ENCODE measurements at regions not wholly inside any gene's neighbourhood (a gene's known extent, or its start where the extent isn't known, plus 50 kb on each side); places are given as distances from the start of the nearest gene placed in this dataset.

- TF ChIP-seq, protein P1, sequence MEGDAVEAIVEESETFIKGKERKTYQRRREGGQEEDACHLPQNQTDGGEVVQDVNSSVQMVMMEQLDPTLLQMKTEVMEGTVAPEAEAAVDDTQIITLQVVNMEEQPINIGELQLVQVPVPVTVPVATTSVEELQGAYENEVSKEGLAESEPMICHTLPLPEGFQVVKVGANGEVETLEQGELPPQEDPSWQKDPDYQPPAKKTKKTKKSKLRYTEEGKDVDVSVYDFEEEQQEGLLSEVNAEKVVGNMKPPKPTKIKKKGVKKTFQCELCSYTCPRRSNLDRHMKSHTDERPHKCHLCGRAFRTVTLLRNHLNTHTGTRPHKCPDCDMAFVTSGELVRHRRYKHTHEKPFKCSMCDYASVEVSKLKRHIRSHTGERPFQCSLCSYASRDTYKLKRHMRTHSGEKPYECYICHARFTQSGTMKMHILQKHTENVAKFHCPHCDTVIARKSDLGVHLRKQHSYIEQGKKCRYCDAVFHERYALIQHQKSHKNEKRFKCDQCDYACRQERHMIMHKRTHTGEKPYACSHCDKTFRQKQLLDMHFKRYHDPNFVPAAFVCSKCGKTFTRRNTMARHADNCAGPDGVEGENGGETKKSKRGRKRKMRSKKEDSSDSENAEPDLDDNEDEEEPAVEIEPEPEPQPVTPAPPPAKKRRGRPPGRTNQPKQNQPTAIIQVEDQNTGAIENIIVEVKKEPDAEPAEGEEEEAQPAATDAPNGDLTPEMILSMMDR (IDR thresholded peaks at IDR 0.05; ENCODE audit: control insufficient read depth, extremely low read depth, insufficient read depth), result no peak
- no peak for DNase-seq (ENCODE audit: low read depth)
Observed at GRCh38 chr6:164325168-164325567, 910.6 kb downstream of the QKI start.

DNA sequence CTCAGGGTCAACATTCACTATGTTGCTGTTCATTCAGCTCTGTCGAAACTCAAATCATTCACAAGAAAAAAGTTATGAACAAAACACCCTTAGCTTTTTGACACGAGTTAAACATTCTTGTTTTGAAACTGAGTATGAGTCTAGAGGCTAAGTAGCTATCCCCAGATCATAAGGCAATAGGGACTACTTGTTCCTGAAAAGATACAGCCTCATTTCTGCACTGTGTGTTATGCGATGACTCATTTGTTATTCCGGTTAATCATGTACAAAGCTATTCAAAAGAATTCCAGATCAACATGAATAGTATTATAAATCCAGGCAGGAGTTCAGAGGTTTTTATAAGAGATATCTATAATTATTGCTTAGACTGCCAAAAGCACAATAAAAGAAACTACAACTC is 908.0 kb downstream of the QKI start:
- TF ChIP-seq, protein P1 (IDR thresholded peaks at IDR 0.05; ENCODE audit: control insufficient read depth, extremely low read depth, insufficient read depth), result no peak
- DNase-seq (ENCODE audit: low read depth), result no peak
- no peak overlapping the region for H3K4me3 ChIP-seq (ENCODE audit: low read depth, low read length)

More at GRCh38 chr6:164325168-164325567, 910.6 kb downstream of the QKI start:
- H3K4me3 ChIP-seq (ENCODE audit: low read depth, low read length), result no peak overlapping the region

DNA sequence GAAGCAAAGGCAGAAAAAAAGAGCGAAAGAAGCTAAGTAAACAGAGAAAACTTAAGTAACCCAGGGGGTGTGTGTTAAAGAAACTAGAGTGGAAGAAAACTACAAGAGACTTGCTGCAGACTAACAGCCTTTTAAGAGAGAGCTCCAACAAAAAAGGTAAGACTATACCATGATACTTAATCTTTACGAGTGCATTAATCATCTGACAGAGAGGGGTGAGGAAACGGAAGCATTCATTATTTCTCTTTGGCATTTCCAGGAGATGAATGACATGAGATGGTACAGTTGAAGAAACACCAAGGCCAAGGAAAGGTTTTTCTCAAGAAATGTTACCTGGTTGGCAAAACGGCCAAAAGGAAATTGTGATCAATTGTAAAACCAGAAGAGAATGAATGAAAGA is 906.8 kb downstream of the QKI start:
- no peak overlapping the region for H3K4me3 ChIP-seq (ENCODE audit: low read depth, low read length)
- TF ChIP-seq, protein P1 (IDR thresholded peaks at IDR 0.05; ENCODE audit: control insufficient read depth, extremely low read depth, insufficient read depth), result no peak
- no peak for DNase-seq (ENCODE audit: low read depth)

GRCh38 chr6:164315376-164315775 is 900.9 kb downstream of the QKI start:
- no peak overlapping the region for H3K4me3 ChIP-seq (ENCODE audit: low read depth, low read length)
- DNase-seq (ENCODE audit: low read depth), result no peak
- TF ChIP-seq, protein P1 (IDR thresholded peaks at IDR 0.05; ENCODE audit: control insufficient read depth, extremely low read depth, insufficient read depth), result no peak

GRCh38 chr6:164308339-164308738 is 893.8 kb downstream of the QKI start:
- TF ChIP-seq, protein P1 (IDR thresholded peaks at IDR 0.05; ENCODE audit: control insufficient read depth, extremely low read depth, insufficient read depth), result no peak
- no peak for DNase-seq (ENCODE audit: low read depth)
- no peak overlapping the region for H3K4me3 ChIP-seq (ENCODE audit: low read depth, low read length)

DNA sequence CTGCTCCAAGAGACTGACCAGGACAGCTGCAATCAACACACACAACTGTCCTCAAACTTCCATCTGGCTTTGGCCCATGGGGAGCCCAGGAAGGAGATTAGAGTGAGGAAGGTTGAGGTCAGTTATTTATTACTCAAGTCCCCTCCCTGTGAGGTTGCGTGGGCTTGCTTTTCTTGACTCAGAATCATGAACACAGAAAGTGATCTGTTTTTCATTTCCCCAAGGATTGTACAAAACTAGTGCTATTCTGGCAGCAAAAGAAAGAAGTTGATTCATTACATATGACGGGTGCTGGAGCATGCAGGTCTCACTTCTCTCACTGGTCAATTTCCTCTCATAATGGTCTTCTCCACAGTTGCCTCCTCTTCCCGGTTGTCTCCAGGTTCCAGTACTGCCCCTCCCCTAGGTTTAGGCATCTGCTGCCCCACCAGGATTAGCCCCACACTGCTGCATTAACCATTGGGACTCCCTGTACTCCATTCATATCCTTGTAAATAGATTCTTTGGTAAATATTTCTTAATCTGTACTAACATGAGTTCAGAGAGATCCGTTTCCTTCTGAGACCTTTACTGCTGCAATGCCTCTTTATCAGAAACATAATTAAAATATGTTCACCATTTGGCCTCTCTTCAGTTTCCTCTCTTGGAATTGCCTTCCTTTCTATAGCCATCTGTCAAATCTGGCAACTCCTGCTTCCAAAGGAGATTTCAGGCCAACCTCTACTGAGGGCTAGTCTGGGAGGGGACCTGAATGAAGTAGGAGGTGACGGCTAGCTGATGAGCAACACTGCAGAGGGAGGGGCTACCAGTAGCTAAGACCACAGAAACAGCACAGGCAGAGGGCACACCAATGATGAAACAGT is 888.8 kb downstream of the QKI start:
- no peak for DNase-seq (ENCODE audit: low read depth)
- TF ChIP-seq, protein P1 (IDR thresholded peaks at IDR 0.05; ENCODE audit: control insufficient read depth, extremely low read depth, insufficient read depth), result no peak

DNA sequence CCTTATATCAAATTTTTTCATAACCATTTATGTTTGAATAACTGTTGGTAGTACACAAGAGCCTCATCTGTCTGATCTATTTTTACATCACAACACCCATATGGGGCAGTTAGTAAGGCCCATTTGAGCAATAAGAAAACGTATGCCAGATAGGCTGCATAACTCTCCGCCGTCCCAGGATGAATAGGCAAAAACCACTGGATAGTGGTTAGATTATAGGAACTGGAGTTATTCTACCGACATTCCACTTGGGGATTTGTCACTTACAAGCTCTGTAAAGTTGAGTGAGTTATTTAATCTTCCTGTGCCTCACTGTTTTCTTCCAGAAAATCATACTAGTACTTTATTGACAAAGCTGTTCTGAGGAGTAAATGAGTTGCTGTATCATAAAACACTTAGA is 881.9 kb downstream of the QKI start:
- H3K4me3 ChIP-seq (ENCODE audit: low read depth, low read length), result no peak overlapping the region
- DNase-seq (ENCODE audit: low read depth), result no peak
- TF ChIP-seq, protein P1 (IDR thresholded peaks at IDR 0.05; ENCODE audit: control insufficient read depth, extremely low read depth, insufficient read depth), result no peak

More for the DNA sequence above, 888.8 kb downstream of the QKI start:
- H3K4me3 ChIP-seq (ENCODE audit: low read depth, low read length), result no peak overlapping the region
